Astrocyte (in vitro differentiated cells and primary cell): ENCODE measurements at regions not wholly inside any gene's neighbourhood (a gene's known extent, or its start where the extent isn't known, plus 50 kb on each side); places are given as distances from the start of the nearest gene placed in this dataset.

ENCODE experiments used
- EZH2 ChIP-seq: IDR thresholded peaks from 2 replicates; pipeline ENCODE4 v1.6.1; 2012; ENCODE audit warnings: mild to moderate bottlenecking, low read length, inconsistent platforms; ENCODE audit not compliant: insufficient read depth
- TF ChIP-seq, protein P1 (sequence below): IDR thresholded peaks from 2 replicates; pipeline ENCODE4 v1.5.1; 2011; ENCODE audit warnings: low read depth, mild to moderate bottlenecking, inconsistent platforms, low read length, moderate library complexity; ENCODE audit not compliant: insufficient read depth

DNA sequence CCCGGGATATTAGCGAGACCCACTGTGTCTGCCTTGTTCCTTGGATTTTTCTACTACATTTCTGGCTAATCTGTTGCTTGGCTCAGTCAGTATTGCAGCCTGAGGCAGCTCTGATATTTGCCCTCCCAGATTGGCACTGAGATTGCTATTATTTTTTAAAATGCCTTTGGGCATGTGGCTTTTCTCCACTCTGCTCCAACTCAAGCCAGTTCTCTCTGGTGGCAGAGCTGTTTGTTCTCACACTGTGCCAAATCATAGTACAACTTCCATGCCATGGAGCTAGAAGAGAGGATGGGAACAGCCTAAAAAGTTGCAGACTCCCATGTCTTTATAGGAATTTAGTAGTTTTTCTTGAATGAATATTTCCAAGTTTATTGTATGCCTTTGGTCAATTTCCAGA lies 155.9 kb upstream of the ATP10B start:
- TF ChIP-seq, protein P1, sequence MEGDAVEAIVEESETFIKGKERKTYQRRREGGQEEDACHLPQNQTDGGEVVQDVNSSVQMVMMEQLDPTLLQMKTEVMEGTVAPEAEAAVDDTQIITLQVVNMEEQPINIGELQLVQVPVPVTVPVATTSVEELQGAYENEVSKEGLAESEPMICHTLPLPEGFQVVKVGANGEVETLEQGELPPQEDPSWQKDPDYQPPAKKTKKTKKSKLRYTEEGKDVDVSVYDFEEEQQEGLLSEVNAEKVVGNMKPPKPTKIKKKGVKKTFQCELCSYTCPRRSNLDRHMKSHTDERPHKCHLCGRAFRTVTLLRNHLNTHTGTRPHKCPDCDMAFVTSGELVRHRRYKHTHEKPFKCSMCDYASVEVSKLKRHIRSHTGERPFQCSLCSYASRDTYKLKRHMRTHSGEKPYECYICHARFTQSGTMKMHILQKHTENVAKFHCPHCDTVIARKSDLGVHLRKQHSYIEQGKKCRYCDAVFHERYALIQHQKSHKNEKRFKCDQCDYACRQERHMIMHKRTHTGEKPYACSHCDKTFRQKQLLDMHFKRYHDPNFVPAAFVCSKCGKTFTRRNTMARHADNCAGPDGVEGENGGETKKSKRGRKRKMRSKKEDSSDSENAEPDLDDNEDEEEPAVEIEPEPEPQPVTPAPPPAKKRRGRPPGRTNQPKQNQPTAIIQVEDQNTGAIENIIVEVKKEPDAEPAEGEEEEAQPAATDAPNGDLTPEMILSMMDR: no peak
- no peak for TF ChIP-seq EZH2
